ENCODE measurements at regions not wholly inside any gene's neighbourhood (a gene's known extent, or its start where the extent isn't known, plus 50 kb on each side); places are given as distances from the start of the nearest gene placed in this dataset.

- Histone ChIP-seq H3K4me1 (ENCODE audit: control insufficient read depth in 1 of 2, extremely low read depth in 1 of 2, insufficient read depth in 2 of 2, low read length in 2 of 2) (peaks cover 0 to 6% of the 10 kb centered on the region in 2 experiments), H3K27me3 (replicated peaks in 1 of 2; ENCODE audit: control insufficient read depth in 2 of 2, extremely low read depth in 1 of 2, insufficient read depth in 2 of 2, low read length in 1 of 2) (no peaks in the 10 kb centered on the region), H3K4me3 (ENCODE audit: control insufficient read depth in 1 of 2, extremely low read depth in 1 of 2, low read length in 1 of 2) (no peak overlapping the region), H3K27ac (ENCODE audit: low read length) (no peak overlapping the region), H3K9me3 (no peaks in the 10 kb centered on the region), H3K36me3 (ENCODE audit: control insufficient read depth in 2 of 2, extremely low read depth in 1 of 2, insufficient read depth in 1 of 2, low read length in 1 of 2) (no peaks in the 10 kb centered on the region)
- CTCF ChIA-PET, result interaction anchor here in 1 of 2 donors (0.8 kb wide), 1 partner anchor 107 kb away, joined by 3 read pairs; no protein-coding TSS in a partner anchor
- DNase-seq (no peak), ATAC-seq (replicated peaks in 1 of 4) (no peak)
- POLR2A ChIA-PET, result interaction anchor here in 1 of 2 donors (0.6 to 0.7 kb wide), 2 partner anchors 15 to 199 kb away, joined by 3 to 4 read pairs; no protein-coding TSS in a partner anchor
- peaks cover 0 to 3% (median 0%) of the 10 kb centered on the region in 3 donors for H3K9me3 Mint-ChIP-seq
- H3K27ac Mint-ChIP-seq, result no peak overlapping the region
- no peak overlapping the region for H3K4me3 Mint-ChIP-seq
- H3K27me3 Mint-ChIP-seq, result no peaks in the 10 kb centered on the region
- H3K36me3 Mint-ChIP-seq, result no peaks in the 10 kb centered on the region
- peaks cover 35 to 40% (median 37%) of the 10 kb centered on the region in 3 donors for H3K4me1 Mint-ChIP-seq
- 85% methylated on average over 4 of the region's 5 CpGs for WGBS (ENCODE audit: insufficient coverage)
These were observed 57.5 kb upstream of the CXCR4 start for GRCh38 chr2:136175466-136175865.

- no peaks in the 10 kb centered on the region for H3K9me3 ChIP-seq
- POLR2A ChIA-PET, result interaction anchor here in 1 of 2 donors (0.9 kb wide), 1 partner anchor 41 kb away, joined by 3 read pairs; no protein-coding TSS in a partner anchor
- no peak overlapping the region for H3K4me3 Mint-ChIP-seq
- H3K27me3 ChIP-seq (replicated peaks in 1 of 2; ENCODE audit: control insufficient read depth in 2 of 2, extremely low read depth in 1 of 2, insufficient read depth in 2 of 2, low read length in 1 of 2), result no peaks in the 10 kb centered on the region
- no peaks in the 10 kb centered on the region for H3K36me3 ChIP-seq (ENCODE audit: control insufficient read depth in 2 of 2, extremely low read depth in 1 of 2, insufficient read depth in 1 of 2, low read length in 1 of 2)
- peaks cover 0 to 3% (median 0%) of the 10 kb centered on the region in 3 donors for H3K9me3 Mint-ChIP-seq
- WGBS (ENCODE audit: insufficient coverage), result no CpG with 5 or more reads among the region's 1 CpG
- no peaks in the 10 kb centered on the region for H3K36me3 Mint-ChIP-seq
- peaks cover 2 to 6% of the 10 kb centered on the region in 2 experiments for H3K4me1 ChIP-seq (ENCODE audit: control insufficient read depth in 1 of 2, extremely low read depth in 1 of 2, insufficient read depth in 2 of 2, low read length in 2 of 2)
- ATAC-seq (replicated peaks in 1 of 4) (no peak), DNase-seq (no peak)
- H3K27ac ChIP-seq (ENCODE audit: low read length), result no peak overlapping the region
- CTCF ChIA-PET, result no interaction called here
- H3K27me3 Mint-ChIP-seq, result no peaks in the 10 kb centered on the region
- H3K27ac Mint-ChIP-seq, result no peak overlapping the region
- H3K4me3 ChIP-seq (ENCODE audit: control insufficient read depth in 1 of 2, extremely low read depth in 1 of 2, low read length in 1 of 2), result no peak overlapping the region
- peaks cover 21 to 29% (median 26%) of the 10 kb centered on the region in 3 donors for H3K4me1 Mint-ChIP-seq
These were observed 55.2 kb upstream of the CXCR4 start for GRCh38 chr2:136173126-136173525.

GRCh38 chr2:136171223-136171622 is 53.3 kb upstream of the CXCR4 start:
- H3K27me3 ChIP-seq (replicated peaks in 1 of 2; ENCODE audit: control insufficient read depth in 2 of 2, extremely low read depth in 1 of 2, insufficient read depth in 2 of 2, low read length in 1 of 2), result no peaks in the 10 kb centered on the region

GRCh38 chr2:136168720-136169119 is 50.8 kb upstream of the CXCR4 start:
- no peak for DNase-seq
- CTCF ChIA-PET, result interaction anchor here in 1 of 2 donors (0.6 to 1.0 kb wide), 2 partner anchors 20 to 42 kb away, joined by 3 read pairs; no protein-coding TSS in a partner anchor

More at GRCh38 chr2:136171223-136171622, 53.3 kb upstream of the CXCR4 start:
- DNase-seq (no peak), ATAC-seq (replicated peaks in 1 of 4) (no peak)
- no peaks in the 10 kb centered on the region for H3K9me3 ChIP-seq
- ChIA-PET POLR2A (no interaction called here), CTCF (no interaction called here)
- Mint-ChIP-seq H3K36me3 (no peaks in the 10 kb centered on the region), H3K27me3 (no peaks in the 10 kb centered on the region), H3K4me1 (peaks cover 20 to 29% (median 25%) of the 10 kb centered on the region in 3 donors), H3K4me3 (no peak overlapping the region), H3K27ac (no peak overlapping the region), H3K9me3 (peaks cover 0 to 3% (median 0%) of the 10 kb centered on the region in 3 donors)
- no peak overlapping the region for H3K27ac ChIP-seq (ENCODE audit: low read length)
- 97% methylated on average over 4 of the region's 4 CpGs for WGBS (ENCODE audit: insufficient coverage)
- H3K4me3 ChIP-seq (ENCODE audit: control insufficient read depth in 1 of 2, extremely low read depth in 1 of 2, low read length in 1 of 2), result no peak overlapping the region
- no peaks in the 10 kb centered on the region for H3K36me3 ChIP-seq (ENCODE audit: control insufficient read depth in 2 of 2, extremely low read depth in 1 of 2, insufficient read depth in 1 of 2, low read length in 1 of 2)
- peaks cover 2 to 6% of the 10 kb centered on the region in 2 experiments for H3K4me1 ChIP-seq (ENCODE audit: control insufficient read depth in 1 of 2, extremely low read depth in 1 of 2, insufficient read depth in 2 of 2, low read length in 2 of 2)

GRCh38 chr2:136167721-136168475 is 49.9 kb upstream of the CXCR4 start:
- POLR2A ChIA-PET, result interaction anchor here in 1 of 2 donors (0.6 kb wide), 1 partner anchor 33 kb away, joined by 3 read pairs; no protein-coding TSS in a partner anchor
- Mint-ChIP-seq H3K4me1 (peaks cover 21 to 23% (median 23%) of the 10 kb centered on the region in 3 donors), H3K9me3 (peaks cover 0 to 3% (median 0%) of the 10 kb centered on the region in 3 donors), H3K27ac (no peak overlapping the region), H3K36me3 (no peaks in the 10 kb centered on the region), H3K4me3 (no peak overlapping the region), H3K27me3 (no peaks in the 10 kb centered on the region)
- Histone ChIP-seq H3K36me3 (ENCODE audit: control insufficient read depth in 2 of 2, extremely low read depth in 1 of 2, insufficient read depth in 1 of 2, low read length in 1 of 2) (no peaks in the 10 kb centered on the region), H3K27me3 (replicated peaks in 1 of 2; ENCODE audit: control insufficient read depth in 2 of 2, extremely low read depth in 1 of 2, insufficient read depth in 2 of 2, low read length in 1 of 2) (no peaks in the 10 kb centered on the region), H3K4me3 (ENCODE audit: control insufficient read depth in 1 of 2, extremely low read depth in 1 of 2, low read length in 1 of 2) (no peak overlapping the region), H3K4me1 (ENCODE audit: control insufficient read depth in 1 of 2, extremely low read depth in 1 of 2, insufficient read depth in 2 of 2, low read length in 2 of 2) (peaks cover 3 to 9% of the 10 kb centered on the region in 2 experiments), H3K27ac (ENCODE audit: low read length) (no peak overlapping the region), H3K9me3 (no peaks in the 10 kb centered on the region)
- CTCF ChIA-PET, result interaction anchor here in 1 of 2 donors (1.0 kb wide), 1 partner anchor 20 kb away, joined by 3 read pairs; no protein-coding TSS in a partner anchor
- no peak for ATAC-seq (replicated peaks in 1 of 4)
- DNase-seq, result no peak
- 85% methylated on average over 8 of the region's 8 CpGs for WGBS (ENCODE audit: insufficient coverage)

More at GRCh38 chr2:136168720-136169119, 50.8 kb upstream of the CXCR4 start:
- no peaks in the 10 kb centered on the region for H3K9me3 ChIP-seq
- POLR2A ChIA-PET, result interaction anchor here in 1 of 2 donors (0.5 to 0.6 kb wide), 2 partner anchors 32 to 1761 kb away, joined by 3 read pairs; no protein-coding TSS in a partner anchor
- Mint-ChIP-seq H3K27ac (no peak overlapping the region), H3K36me3 (no peaks in the 10 kb centered on the region), H3K27me3 (no peaks in the 10 kb centered on the region), H3K4me1 (peaks cover 18 to 27% (median 19%) of the 10 kb centered on the region in 3 donors), H3K9me3 (peaks cover 0 to 3% (median 0%) of the 10 kb centered on the region in 3 donors), H3K4me3 (no peak overlapping the region)
- WGBS (ENCODE audit: insufficient coverage), result 77% methylated on average over 2 of the region's 5 CpGs
- no peak overlapping the region for H3K27ac ChIP-seq (ENCODE audit: low read length)
- no peaks in the 10 kb centered on the region for H3K27me3 ChIP-seq (replicated peaks in 1 of 2; ENCODE audit: control insufficient read depth in 2 of 2, extremely low read depth in 1 of 2, insufficient read depth in 2 of 2, low read length in 1 of 2)
- no peak for ATAC-seq (replicated peaks in 1 of 4)
- no peaks in the 10 kb centered on the region for H3K36me3 ChIP-seq (ENCODE audit: control insufficient read depth in 2 of 2, extremely low read depth in 1 of 2, insufficient read depth in 1 of 2, low read length in 1 of 2)
- no peak overlapping the region for H3K4me3 ChIP-seq (ENCODE audit: control insufficient read depth in 1 of 2, extremely low read depth in 1 of 2, low read length in 1 of 2)
- H3K4me1 ChIP-seq (ENCODE audit: control insufficient read depth in 1 of 2, extremely low read depth in 1 of 2, insufficient read depth in 2 of 2, low read length in 2 of 2), result peaks cover 2 to 6% of the 10 kb centered on the region in 2 experiments

Measured in T-cell (primary cell).